Panc1 (cell line): ENCODE measurements at regions not wholly inside any gene's neighbourhood (a gene's known extent, or its start where the extent isn't known, plus 50 kb on each side); places are given as distances from the start of the nearest gene placed in this dataset.

Source experiments
- POLR2AphosphoS5 ChIP-seq: IDR thresholded peaks from 2 replicates; pipeline ENCODE4 v1.6.1; 2012; ENCODE audit warnings: mild to moderate bottlenecking, low read depth, low read length, moderate library complexity
- TF ChIP-seq, protein P1 (sequence below): fragments of 450-650 bp; IDR thresholded peaks from 2 replicates; pipeline ENCODE4 v1.5.1; 2017; ENCODE audit warnings: mild to moderate bottlenecking

DNA sequence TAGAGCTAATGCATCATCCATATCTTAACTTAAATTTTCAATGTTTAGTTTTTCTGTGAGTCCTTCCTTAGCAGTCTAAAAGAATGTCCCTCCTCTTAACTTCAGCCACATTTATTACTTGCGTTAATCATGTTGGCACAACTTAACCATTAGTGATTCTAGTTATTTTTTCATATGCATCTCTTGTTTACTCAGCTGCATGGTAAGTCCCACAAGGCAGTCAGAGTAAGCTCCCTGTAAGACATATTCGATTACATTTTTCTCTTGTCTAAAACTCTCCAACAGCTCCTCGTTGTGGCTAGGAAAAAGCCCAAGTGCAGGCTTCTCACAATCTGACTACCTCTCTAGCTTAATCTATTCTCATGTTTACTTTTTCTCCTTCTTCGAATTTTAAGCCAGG lies 2045.3 kb upstream of the PIK3C3 start:
- no peak for TF ChIP-seq POLR2AphosphoS5
- TF ChIP-seq, protein P1, sequence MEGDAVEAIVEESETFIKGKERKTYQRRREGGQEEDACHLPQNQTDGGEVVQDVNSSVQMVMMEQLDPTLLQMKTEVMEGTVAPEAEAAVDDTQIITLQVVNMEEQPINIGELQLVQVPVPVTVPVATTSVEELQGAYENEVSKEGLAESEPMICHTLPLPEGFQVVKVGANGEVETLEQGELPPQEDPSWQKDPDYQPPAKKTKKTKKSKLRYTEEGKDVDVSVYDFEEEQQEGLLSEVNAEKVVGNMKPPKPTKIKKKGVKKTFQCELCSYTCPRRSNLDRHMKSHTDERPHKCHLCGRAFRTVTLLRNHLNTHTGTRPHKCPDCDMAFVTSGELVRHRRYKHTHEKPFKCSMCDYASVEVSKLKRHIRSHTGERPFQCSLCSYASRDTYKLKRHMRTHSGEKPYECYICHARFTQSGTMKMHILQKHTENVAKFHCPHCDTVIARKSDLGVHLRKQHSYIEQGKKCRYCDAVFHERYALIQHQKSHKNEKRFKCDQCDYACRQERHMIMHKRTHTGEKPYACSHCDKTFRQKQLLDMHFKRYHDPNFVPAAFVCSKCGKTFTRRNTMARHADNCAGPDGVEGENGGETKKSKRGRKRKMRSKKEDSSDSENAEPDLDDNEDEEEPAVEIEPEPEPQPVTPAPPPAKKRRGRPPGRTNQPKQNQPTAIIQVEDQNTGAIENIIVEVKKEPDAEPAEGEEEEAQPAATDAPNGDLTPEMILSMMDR: no peak
